Mucosa of stomach (tissue), 1 donor: ENCODE measurements at regions not wholly inside any gene's neighbourhood (a gene's known extent, or its start where the extent isn't known, plus 50 kb on each side); places are given as distances from the start of the nearest gene placed in this dataset.

Experiments
- H3K27me3 ChIP-seq: one replicate; pipeline ENCODE4 v1.7.0; 2013; ENCODE audit warnings: mild to moderate bottlenecking, low read length; ENCODE audit not compliant: control insufficient read depth, insufficient read depth
- H3K36me3 ChIP-seq: one replicate; pipeline ENCODE4 v1.7.0; 2013; ENCODE audit warnings: low read length; ENCODE audit not compliant: control insufficient read depth, insufficient read depth
- H3K4me1 ChIP-seq: one replicate; pipeline ENCODE4 v1.7.0; 2013; ENCODE audit warnings: mild to moderate bottlenecking, low read length; ENCODE audit not compliant: control insufficient read depth, insufficient read depth
- H3K4me3 ChIP-seq: one replicate; pipeline ENCODE4 v1.7.0; 2013; ENCODE audit warnings: low read length
- H3K9ac ChIP-seq: one replicate; pipeline ENCODE4 v1.7.0; 2013; ENCODE audit warnings: mild to moderate bottlenecking, low read length, moderate library complexity
- H3K9me3 ChIP-seq: one replicate; pipeline ENCODE4 v1.7.0; 2013; ENCODE audit warnings: mild to moderate bottlenecking, low read length, moderate library complexity; ENCODE audit not compliant: control insufficient read depth
- donor health status: Pancreatic carcinoma.

DNA sequence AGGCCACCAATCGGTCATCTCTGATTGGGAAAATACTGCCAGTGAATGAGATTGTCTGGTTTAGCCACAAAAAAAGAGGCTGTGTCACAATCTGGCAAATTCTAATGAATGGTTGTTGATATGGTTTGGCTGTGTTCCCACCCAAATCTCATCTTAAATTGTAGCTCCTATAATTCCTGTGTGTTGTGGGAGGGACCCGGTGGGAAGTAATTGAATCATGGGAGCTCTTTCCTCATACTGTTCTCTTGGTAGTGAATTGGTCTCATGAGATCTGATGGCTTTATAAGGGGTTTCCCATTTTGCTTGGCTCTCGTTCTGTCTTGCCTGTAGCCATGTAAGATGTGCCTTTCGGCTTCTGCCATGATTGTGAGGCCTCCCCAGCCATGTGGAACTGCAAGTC, 838.3 kb downstream of the SLC4A3 start:
- no peaks in the 10 kb centered on the region for H3K27me3 ChIP-seq
- H3K9me3 ChIP-seq: no peaks in the 10 kb centered on the region
- H3K4me3 ChIP-seq: no peak overlapping the region
- no peak overlapping the region for H3K9ac ChIP-seq
- no peaks in the 10 kb centered on the region for H3K4me1 ChIP-seq
- H3K36me3 ChIP-seq: no peaks in the 10 kb centered on the region

DNA sequence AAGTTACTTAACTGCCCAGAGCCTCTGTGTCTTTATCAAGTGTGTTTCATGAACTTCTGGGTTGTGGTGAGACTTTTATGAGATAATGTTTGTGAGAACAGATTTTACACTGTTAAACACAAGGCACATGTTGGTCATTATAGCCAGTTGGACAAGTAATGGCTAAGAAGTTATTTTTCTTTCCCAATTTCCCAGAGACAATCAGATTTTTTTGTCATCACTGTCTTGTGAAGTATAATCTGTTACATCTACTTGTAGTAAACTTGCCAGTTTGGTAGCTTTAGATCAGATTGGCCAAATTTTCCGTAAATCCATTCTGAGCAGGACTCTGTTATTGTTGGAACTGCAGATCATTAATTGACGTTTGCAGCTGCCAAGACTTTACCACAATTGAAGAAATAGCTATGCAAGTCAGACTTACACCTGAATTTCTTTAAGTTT, 838.8 kb downstream of the SLC4A3 start:
- Histone ChIP-seq H3K9me3 (no peaks in the 10 kb centered on the region), H3K4me1 (no peaks in the 10 kb centered on the region), H3K36me3 (no peaks in the 10 kb centered on the region), H3K9ac (no peak overlapping the region), H3K4me3 (no peak overlapping the region), H3K27me3 (no peaks in the 10 kb centered on the region)

DNA sequence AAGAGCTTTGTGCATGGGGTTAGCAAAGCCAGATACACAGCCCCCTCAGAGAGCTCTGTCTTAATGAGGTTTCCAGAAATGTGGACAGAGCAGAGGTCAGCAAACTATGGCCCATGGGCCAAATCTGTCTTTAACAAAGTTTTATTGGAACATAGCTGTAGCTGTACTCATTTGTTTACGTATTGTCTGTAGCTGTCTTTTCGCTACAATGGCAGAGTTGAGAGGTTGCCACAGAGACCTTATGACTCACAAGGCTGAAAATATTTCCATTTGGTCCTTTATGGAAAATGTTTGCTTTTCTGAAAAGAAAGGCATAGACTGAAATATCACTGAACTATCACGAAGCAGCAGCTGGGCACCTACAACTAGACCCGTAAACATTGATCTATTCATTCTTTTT, 841.8 kb downstream of the SLC4A3 start:
- no peaks in the 10 kb centered on the region for H3K27me3 ChIP-seq
- no peak overlapping the region for H3K9ac ChIP-seq
- H3K4me1 ChIP-seq: no peaks in the 10 kb centered on the region
- H3K36me3 ChIP-seq: no peaks in the 10 kb centered on the region
- H3K4me3 ChIP-seq: no peak overlapping the region
- H3K9me3 ChIP-seq: no peaks in the 10 kb centered on the region

DNA sequence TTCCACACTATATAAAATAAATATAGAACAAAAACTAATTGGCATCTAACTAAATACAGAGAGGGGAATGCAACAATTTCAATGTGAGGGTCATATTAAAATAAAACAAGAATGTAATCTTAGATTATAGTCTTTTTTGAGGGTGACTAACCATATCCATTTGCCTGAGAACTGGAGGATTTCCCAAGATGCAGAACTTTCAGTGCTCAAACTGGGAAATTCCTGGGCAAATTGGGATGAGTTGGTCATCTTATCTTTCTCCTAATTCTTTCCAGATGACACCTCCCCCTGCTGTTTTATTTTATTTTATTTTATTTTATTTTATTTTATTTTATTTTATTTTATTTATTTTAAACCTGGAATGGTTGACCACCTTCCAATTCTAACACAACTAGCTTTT, 846.2 kb downstream of the SLC4A3 start:
- Histone ChIP-seq H3K9me3 (no peaks in the 10 kb centered on the region), H3K4me3 (no peak overlapping the region), H3K27me3 (no peaks in the 10 kb centered on the region), H3K9ac (no peak overlapping the region), H3K36me3 (no peaks in the 10 kb centered on the region), H3K4me1 (no peaks in the 10 kb centered on the region)

DNA sequence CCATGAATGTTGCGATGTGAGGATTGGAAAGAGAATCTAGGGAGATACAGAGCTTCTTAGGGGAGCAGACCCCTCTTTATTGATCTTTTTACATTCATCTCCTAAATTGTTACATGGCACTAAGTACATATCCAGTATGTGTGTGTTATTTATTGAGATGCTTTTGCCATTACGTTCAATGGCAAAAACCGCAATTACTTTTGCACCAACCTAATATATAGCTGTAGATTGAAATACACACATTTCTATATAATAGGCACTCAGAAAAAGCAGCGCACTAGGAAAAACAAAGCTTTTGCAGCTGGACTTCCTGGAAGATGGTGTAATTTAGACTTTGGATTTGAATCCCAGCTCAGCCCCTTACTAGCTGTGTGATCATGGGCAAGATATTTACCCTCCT, 849.4 kb downstream of the SLC4A3 start:
- Histone ChIP-seq H3K4me3 (no peak overlapping the region), H3K27me3 (no peaks in the 10 kb centered on the region), H3K9ac (no peak overlapping the region), H3K36me3 (no peaks in the 10 kb centered on the region), H3K4me1 (no peaks in the 10 kb centered on the region), H3K9me3 (no peaks in the 10 kb centered on the region)

DNA sequence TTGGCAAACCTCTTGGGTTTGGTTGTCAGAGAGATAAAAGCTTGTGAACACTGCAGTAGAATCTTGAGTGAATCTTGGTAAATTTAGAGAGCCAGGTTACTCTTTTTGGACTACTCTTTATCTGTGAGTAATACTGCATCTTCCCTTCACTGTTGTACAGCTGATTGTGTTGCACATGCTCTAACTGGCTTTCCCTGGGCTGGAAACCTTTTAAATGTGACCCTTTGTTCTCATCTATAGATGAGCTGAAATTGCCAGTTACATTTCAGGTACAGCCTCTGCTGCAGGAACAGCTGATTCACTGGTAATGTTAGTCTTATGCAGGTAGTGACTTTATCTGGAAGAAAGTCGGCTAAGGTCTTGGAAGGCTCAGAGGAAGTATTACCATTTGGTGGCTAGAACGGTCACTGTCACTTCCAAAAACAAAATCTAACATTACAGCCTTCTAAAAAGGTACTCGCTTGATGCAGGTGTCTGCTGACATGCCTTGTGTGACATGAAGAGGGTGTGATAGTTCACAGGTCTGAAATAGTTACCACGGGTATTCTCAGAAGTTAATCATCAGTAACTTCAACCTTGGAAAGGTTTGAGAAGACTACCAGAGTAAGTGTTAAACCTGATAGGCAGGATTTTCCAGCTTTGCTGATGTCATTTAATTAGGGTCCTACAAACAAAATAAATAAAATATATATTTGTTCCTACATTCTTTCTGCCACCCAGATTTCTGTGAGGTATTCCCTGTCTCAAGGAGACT, 851.1 kb downstream of the SLC4A3 start:
- no peaks in the 10 kb centered on the region for H3K27me3 ChIP-seq
- no peak overlapping the region for H3K4me3 ChIP-seq

DNA sequence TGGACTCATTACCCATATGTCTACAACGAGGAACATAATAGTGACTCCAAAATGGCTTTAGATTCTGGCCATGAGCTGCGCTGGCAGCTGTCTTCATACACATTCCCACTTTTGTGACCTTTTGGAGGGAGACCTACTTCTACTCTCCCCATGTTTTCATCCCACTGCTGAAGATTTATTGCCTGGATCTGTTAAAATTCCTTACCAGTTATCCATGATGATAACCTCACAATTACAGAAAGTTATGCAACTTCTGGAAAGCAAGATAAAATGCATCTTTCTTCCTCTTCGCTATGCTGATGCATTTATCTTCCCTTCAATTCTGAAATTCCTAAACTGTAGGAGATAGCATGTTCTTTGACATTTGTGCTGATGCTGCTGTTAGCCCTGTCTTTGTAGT, 855.3 kb downstream of the SLC4A3 start:
- no peaks in the 10 kb centered on the region for H3K4me1 ChIP-seq
- H3K36me3 ChIP-seq: no peaks in the 10 kb centered on the region
- no peaks in the 10 kb centered on the region for H3K27me3 ChIP-seq
- H3K4me3 ChIP-seq: no peak overlapping the region
- H3K9ac ChIP-seq: no peak overlapping the region
- H3K9me3 ChIP-seq: no peaks in the 10 kb centered on the region

More for the DNA sequence above, 851.1 kb downstream of the SLC4A3 start:
- H3K9me3 ChIP-seq: no peaks in the 10 kb centered on the region
- no peaks in the 10 kb centered on the region for H3K36me3 ChIP-seq
- no peaks in the 10 kb centered on the region for H3K4me1 ChIP-seq
- no peak overlapping the region for H3K9ac ChIP-seq

DNA sequence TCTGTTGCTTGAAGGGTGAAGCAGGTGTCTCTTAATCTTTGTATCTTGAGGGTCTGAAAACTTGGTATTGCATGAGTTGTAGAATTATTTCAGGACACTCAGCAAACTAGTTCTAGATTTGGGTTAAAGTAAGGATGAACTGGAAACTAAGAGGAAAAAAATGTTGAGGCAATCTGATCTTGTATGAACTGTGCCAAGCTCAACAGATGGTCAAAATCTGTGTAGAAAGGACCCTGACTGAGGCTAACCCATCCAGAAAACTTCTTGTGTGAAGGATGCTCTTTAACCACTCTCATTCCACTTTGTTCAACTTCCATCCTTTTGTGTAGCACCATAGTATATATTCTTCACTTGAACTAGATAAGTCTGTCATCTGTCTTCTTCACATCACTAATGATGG, 861.7 kb downstream of the SLC4A3 start:
- Histone ChIP-seq H3K36me3 (no peaks in the 10 kb centered on the region), H3K9me3 (no peaks in the 10 kb centered on the region)

DNA sequence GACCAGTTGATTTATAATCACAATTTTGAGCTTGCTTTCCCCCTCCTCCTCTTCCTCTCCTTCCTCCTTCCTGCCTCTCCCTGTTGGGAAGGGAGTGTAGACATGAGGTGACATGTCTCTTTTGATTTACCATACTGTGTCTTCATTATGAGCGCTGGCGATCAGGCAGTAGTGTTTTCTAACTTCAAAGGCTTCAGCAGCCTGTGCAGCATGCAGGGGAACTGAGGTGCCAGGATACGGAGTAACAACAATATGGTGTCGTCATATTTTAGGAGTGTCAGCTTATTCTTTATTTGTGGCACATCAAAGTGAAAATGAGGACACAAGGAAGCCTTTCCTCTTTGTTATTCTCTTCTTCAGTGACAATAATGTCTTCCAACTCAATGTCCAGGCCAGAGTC, 864.2 kb downstream of the SLC4A3 start:
- Histone ChIP-seq H3K27me3 (no peaks in the 10 kb centered on the region), H3K36me3 (no peaks in the 10 kb centered on the region), H3K9me3 (no peaks in the 10 kb centered on the region), H3K9ac (no peak overlapping the region), H3K4me3 (no peak overlapping the region), H3K4me1 (no peaks in the 10 kb centered on the region)

More for the DNA sequence above, 861.7 kb downstream of the SLC4A3 start:
- H3K4me3 ChIP-seq: no peak overlapping the region
- H3K27me3 ChIP-seq: no peaks in the 10 kb centered on the region
- H3K4me1 ChIP-seq: no peaks in the 10 kb centered on the region
- no peak overlapping the region for H3K9ac ChIP-seq

DNA sequence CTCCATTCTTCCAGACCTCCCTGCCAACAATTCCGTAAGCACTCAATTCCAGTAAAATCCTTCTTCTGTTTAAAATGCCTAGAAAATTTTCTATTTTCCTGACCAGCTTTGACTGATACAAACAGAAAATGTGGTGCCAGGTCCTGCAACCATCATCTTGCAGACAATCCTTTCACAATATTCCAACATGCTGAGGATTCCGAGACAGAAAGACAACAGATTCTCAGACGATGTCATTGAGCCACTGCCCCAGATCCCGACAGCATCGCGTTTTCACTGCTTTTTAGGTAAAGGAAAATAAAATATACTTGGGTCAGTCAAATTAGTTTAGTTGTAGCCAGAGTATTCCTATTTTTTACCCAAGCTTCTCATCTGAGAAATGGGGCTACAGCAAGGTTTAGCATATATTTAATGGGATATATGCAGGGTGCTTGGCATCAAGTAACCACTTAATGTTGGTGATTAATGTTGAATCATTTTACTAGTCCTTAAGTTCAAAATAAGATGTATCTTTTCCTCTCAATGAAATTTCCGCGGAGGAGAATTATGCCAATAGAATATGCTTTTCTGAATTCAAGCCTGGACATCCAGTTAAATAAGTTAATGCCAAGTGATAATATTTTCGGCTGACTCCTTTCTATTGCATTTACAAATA, 866.6 kb downstream of the SLC4A3 start:
- H3K27me3 ChIP-seq: no peaks in the 10 kb centered on the region
- H3K36me3 ChIP-seq: no peaks in the 10 kb centered on the region
- no peaks in the 10 kb centered on the region for H3K9me3 ChIP-seq
- no peak overlapping the region for H3K4me3 ChIP-seq
- no peak overlapping the region for H3K9ac ChIP-seq
- no peaks in the 10 kb centered on the region for H3K4me1 ChIP-seq

DNA sequence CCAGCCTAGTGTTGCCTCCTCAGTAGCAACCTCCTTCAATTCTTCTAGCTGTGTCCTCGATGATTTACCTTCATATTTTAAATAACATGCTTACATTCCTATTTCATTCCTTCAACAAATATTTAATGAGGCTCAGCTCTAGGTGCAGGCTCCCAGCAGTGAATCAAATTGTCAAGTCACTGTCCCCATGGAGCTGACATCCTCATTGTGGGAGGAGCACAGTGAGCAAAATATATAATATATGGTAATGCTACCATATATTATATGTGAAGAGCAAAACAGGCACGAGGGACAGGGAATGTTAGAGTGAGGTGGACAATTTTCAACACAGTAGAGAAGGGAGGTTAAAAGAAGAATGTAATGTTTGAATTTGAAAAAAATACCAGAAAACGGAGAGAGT, 869.1 kb downstream of the SLC4A3 start:
- Histone ChIP-seq H3K9me3 (no peaks in the 10 kb centered on the region), H3K27me3 (no peaks in the 10 kb centered on the region), H3K36me3 (no peaks in the 10 kb centered on the region), H3K9ac (no peak overlapping the region), H3K4me1 (no peaks in the 10 kb centered on the region), H3K4me3 (no peak overlapping the region)

DNA sequence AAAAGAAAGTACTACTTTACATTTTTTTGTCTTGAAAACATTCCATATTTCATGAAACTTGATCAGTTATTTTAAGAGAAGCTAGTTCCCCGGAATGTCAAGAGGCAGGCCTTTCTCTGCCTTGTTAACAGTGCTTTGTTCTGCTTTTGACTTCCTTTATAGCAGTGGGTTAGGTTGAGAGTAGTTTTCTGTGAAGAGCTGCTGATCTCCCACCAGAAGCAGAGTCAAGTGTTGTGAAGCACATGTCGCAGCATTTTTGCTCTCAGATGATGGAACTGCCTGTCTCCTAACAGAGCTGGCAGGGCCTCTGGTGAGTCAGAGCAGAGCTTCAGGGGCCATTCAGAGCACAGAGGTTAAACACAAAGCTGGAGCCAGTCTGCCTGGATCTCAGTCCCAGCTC, 871.8 kb downstream of the SLC4A3 start:
- no peak overlapping the region for H3K9ac ChIP-seq
- H3K36me3 ChIP-seq: no peaks in the 10 kb centered on the region
- H3K4me3 ChIP-seq: no peak overlapping the region
- no peaks in the 10 kb centered on the region for H3K9me3 ChIP-seq
- no peaks in the 10 kb centered on the region for H3K4me1 ChIP-seq
- H3K27me3 ChIP-seq: no peaks in the 10 kb centered on the region
